ENCODE measurements at regions not wholly inside any gene's neighbourhood (a gene's known extent, or its start where the extent isn't known, plus 50 kb on each side); places are given as distances from the start of the nearest gene placed in this dataset.
"Not testable (repeated sequence)": the region's sequence is repeated elsewhere in the genome, so short reads cannot be mapped to it uniquely, and the experiment has no call there.

DNA sequence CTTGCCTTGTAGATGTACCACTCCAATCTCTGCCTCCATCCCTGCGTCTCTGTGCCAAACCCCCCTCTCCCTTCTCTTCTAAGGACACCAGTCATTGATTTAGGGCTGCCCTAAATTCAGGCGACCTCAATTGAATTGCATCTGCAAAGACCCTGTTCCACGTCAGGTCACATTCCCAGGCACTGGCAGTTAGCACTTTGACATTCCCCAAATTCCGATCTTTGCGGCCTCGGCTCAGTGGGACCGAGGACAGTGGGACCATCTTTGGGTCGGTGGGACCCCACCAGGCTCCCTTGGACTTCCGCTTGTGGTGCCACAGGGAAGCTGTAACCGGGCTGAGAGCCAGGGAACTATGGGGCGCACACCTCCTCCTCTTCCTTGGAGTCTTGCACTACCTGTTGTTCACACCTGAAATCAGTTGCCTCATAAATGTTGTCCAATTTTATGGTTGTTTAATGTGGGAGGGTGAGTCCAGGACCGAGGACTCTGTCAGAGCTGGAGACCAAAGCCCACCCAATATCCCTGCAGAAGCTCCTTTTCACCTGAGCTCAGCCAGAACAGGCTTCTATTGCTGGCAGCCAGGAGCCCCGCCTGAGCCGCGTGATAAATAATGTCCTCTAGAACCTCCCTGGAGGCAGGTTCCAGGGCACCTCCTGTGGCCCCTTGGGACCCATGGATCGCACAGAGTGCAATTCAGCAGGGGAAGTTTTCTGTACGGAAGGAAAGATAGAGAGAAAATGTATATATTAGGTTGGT, 271.6 kb downstream of the EIPR1 start:
- H3K27me3 ChIP-seq (ENCODE audit: control insufficient read depth in 1 of 2, insufficient read depth in 2 of 2, low read length in 2 of 2), result no peaks in the 10 kb centered on the region
- peaks cover 8% of the 10 kb centered on the region for H3K4me1 ChIP-seq (ENCODE audit: insufficient read depth, low read length)
- no peak overlapping the region for H3K27ac ChIP-seq (ENCODE audit: low read depth, low read length)
- no peaks in the 10 kb centered on the region for H3K36me3 ChIP-seq (ENCODE audit: insufficient read depth, low read length)
- no peaks in the 10 kb centered on the region for H3K9me3 ChIP-seq (ENCODE audit: low read length)
- no peak overlapping the region for H3K9ac ChIP-seq (ENCODE audit: low read length)
- H3K4me3 ChIP-seq (ENCODE audit: low read depth in 1 of 2, low read length in 2 of 2), result no peak overlapping the region

DNA sequence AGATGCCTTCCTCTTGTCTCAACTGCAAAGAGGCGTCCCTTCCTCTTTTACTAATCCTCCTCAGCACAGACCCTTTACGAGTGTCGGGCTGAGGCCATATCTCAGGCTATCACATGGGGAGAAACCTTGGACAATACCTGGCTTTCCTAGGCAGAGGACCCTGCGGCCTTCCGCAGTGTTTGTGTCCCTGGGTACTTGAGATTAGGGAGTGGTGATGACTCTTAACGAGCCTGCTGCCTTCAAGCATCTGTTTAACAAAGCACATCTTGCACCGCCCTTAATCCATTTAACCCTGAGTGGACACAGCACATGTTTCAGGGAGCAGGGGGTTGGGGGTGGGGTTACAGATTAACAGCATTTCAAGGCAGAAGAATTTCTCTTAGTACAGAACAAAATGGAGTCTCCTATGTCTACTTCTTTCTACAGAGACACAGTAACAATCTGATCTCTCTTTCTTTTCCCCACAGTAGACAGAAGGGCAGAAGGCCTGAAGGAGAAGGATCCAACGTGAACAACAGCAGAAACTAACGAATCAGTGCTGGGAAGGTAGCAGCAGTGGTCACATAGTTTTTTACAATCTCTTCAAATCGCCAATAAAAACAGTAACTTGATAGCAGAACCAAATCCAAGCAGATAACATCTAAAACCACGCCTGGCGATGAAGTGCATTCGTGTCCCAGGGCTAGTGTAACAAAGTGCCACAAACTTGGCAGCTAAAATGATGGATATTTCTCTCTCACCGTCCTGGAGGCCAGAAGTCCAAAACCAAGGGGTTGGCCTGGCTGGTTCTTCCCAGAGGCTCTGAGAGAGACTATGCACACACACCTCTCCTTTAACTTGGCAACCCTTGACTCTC, 272.4 kb downstream of the EIPR1 start:
- H3K9ac ChIP-seq (ENCODE audit: low read length); H3K36me3 ChIP-seq (ENCODE audit: insufficient read depth, low read length); H3K27ac ChIP-seq (ENCODE audit: low read depth, low read length); H3K27me3 ChIP-seq (ENCODE audit: control insufficient read depth in 1 of 2, insufficient read depth in 2 of 2, low read length in 2 of 2); H3K4me3 ChIP-seq (ENCODE audit: low read depth in 1 of 2, low read length in 2 of 2); H3K9me3 ChIP-seq (ENCODE audit: low read length): not testable (repeated sequence)
- peaks cover 11% of the 10 kb centered on the region for H3K4me1 ChIP-seq (ENCODE audit: insufficient read depth, low read length)

DNA sequence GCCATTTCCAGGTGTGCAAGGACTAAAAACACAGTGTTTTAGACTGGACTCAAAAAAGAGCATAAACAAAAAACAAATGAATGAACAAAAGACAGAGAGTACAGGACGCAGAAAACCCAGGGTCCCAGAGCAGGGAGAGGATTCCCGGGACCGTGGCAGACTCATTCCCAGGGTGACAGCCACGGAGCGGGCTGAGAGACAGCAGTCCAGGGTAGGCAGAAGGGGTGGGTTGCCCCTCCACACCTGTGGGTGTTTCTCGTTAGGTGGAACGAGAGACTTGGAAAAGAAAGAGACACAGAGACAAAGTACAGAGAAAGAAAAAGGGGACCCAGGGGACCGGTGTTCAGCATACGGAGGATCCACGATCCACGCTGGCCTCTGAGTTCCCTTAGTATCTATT, 273.4 kb downstream of the EIPR1 start:
- Histone ChIP-seq H3K36me3 (ENCODE audit: insufficient read depth, low read length) (no peaks in the 10 kb centered on the region), H3K9ac (ENCODE audit: low read length) (no peak overlapping the region), H3K27me3 (ENCODE audit: control insufficient read depth in 1 of 2, insufficient read depth in 2 of 2, low read length in 2 of 2) (no peaks in the 10 kb centered on the region), H3K4me1 (ENCODE audit: insufficient read depth, low read length) (peaks cover 11% of the 10 kb centered on the region), H3K27ac (ENCODE audit: low read depth, low read length) (no peak overlapping the region), H3K9me3 (ENCODE audit: low read length) (no peaks in the 10 kb centered on the region), H3K4me3 (ENCODE audit: low read depth in 1 of 2, low read length in 2 of 2) (no peak overlapping the region)

DNA sequence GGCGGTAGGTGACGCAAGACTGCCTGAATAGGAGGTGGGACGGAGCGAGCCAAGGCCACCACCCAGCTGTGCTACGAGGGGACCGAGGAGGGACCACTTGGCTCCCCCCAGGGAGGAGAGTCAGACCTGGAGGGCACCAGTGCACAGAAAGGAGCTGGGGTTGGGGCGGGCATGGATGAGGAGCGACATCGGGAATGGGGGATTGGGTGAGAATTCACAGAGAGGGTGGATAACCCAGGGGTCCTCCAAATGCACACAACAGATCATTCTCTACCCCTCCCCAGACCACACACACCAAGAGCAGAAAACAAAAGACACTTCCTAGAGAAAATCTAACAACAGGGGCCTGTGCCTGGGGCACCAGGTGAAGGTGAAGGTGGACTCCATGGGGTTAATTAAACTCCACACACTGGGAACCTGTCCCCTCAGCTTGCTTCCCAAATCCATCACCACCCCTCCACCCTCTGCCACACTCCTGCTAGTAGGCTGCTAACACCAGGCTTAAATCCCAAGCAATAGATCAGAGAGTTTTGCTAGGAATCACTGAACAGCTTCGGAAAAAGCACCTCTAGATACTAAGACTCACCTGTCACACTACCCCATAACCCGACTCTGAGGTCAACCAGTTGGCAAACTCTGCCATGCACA, 274.6 kb downstream of the EIPR1 start:
- peaks cover 0 to 4% of the 10 kb centered on the region in 2 donors for H3K27me3 ChIP-seq (ENCODE audit: control insufficient read depth in 1 of 2, insufficient read depth in 2 of 2, low read length in 2 of 2)
- H3K27ac ChIP-seq (ENCODE audit: low read depth, low read length), result no peak overlapping the region
- H3K4me3 ChIP-seq (ENCODE audit: low read depth in 1 of 2, low read length in 2 of 2), result no peak overlapping the region
- no peaks in the 10 kb centered on the region for H3K36me3 ChIP-seq (ENCODE audit: insufficient read depth, low read length)
- H3K9ac ChIP-seq (ENCODE audit: low read length), result no peak overlapping the region
- H3K4me1 ChIP-seq (ENCODE audit: insufficient read depth, low read length), result peaks cover 11% of the 10 kb centered on the region
- H3K9me3 ChIP-seq (ENCODE audit: low read length), result no peaks in the 10 kb centered on the region

DNA sequence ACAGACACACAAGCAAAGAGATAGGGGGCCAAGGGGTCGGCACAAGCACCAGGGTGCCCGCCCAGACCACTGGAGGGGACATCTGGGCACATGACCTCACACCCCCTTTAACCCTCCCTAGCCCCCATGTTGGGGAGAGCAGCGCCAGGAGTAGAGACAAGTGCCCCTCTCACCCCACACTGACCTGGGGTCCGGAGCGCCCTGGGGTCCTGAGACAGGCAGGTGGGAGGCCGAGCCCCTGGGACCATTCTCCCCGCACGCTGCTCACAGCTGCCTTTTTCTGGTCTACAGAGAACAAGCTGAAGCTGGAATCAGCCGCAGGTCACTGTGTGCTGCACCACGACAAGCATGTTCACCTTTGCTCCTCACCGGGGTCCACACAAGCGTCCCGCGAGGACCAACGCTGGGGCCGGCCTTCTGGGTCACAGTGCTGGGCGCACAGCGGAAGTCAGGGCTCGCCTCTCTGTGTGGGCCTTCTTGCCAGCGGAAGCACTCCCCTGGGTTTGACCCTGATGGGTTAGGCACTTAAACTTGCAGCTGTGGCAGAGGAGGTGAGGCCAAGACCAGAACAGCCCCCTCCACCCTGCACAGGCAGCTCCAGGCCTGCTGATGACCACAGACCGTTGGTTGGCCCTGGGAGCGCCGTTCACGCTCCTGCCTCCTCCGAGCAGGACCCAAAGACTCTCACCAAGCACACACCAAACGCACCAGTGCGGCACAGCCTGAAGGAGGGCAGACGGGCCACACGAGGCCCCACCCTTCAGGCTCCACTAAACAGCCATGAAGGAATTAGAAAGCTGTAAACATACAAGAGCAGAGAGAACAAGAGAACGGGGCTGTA, 275.3 kb downstream of the EIPR1 start:
- H3K27ac ChIP-seq (ENCODE audit: low read depth, low read length), result no peak overlapping the region
- H3K9ac ChIP-seq (ENCODE audit: low read length), result no peak overlapping the region
- H3K9me3 ChIP-seq (ENCODE audit: low read length), result no peaks in the 10 kb centered on the region
- peaks cover 0 to 7% of the 10 kb centered on the region in 2 donors for H3K27me3 ChIP-seq (ENCODE audit: control insufficient read depth in 1 of 2, insufficient read depth in 2 of 2, low read length in 2 of 2)
- H3K36me3 ChIP-seq (ENCODE audit: insufficient read depth, low read length), result no peaks in the 10 kb centered on the region
- H3K4me3 ChIP-seq (ENCODE audit: low read depth in 1 of 2, low read length in 2 of 2), result no peak overlapping the region
- H3K4me1 ChIP-seq (ENCODE audit: insufficient read depth, low read length), result peaks cover 11% of the 10 kb centered on the region

DNA sequence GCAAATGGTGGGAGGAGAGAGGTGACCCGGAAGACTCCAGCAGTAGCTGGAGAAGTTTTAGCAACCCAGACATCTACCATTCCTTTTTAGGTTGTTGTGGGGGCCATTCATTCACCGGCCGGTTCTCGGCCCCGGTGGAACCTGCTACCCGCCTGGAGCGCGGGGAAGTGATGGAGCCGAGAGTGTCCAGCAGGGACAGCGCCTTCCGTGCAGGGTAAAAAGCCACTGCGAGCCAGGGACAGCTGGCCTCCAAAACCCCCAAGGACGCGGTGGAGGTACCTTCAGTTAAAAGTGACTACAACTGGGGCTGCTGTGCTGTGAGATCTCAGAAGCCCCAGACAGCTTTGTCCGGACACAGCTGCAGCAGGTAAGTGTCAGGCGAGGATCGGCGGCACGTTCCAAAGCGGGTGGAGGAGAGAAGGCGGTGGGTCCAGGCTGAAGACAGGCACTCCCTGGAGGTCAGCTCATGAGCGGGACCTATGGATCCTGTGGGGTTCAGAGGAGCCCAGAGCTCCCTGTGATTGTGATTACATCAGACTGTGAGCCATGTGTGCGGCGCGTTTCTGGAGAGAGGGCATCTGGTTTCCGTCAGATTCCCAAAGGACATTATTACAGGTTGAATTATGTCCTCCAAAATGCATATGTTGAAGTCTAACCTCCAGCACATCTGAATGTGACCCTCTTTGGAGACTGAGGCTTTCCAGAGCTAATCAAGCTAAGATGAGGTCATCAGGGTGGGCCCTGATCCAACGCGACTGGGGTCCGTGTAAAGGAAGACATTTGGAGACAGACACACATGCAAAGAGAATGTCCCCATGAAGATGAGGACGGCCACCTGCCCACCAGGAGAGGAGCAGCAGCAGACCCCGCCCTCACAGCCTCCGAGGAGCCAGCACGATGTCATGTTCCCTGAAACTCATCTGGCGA, 276.3 kb downstream of the EIPR1 start:
- H3K27me3 ChIP-seq (ENCODE audit: control insufficient read depth in 1 of 2, insufficient read depth in 2 of 2, low read length in 2 of 2), result peaks cover 0 to 7% of the 10 kb centered on the region in 2 donors
- H3K27ac ChIP-seq (ENCODE audit: low read depth, low read length), result no peak overlapping the region
- no peak overlapping the region for H3K4me3 ChIP-seq (ENCODE audit: low read depth in 1 of 2, low read length in 2 of 2)
- H3K9me3 ChIP-seq (ENCODE audit: low read length), result no peaks in the 10 kb centered on the region
- no peaks in the 10 kb centered on the region for H3K36me3 ChIP-seq (ENCODE audit: insufficient read depth, low read length)
- H3K4me1 ChIP-seq (ENCODE audit: insufficient read depth, low read length), result peaks cover 11% of the 10 kb centered on the region
- H3K9ac ChIP-seq (ENCODE audit: low read length), result no peak overlapping the region

DNA sequence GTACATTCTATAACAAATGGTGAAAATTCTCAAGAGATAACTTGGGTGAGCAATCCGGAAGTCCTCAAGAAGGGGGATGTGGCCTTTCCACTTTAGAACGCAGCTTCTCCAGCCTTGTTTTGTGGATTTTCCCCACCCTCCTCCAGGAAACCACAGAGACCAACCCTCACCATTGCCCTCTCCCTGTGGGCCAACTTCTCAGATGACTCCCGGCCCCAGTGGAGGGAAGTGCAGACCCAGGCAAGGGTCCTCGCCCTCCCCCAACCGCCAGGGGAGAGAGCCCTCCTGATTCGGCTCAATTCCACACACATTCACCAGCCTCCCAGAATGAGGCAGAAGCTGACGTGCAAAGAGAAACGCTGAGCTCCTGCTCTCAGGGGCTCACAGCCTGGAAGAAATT, 277.2 kb downstream of the EIPR1 start:
- H3K27ac ChIP-seq (ENCODE audit: low read depth, low read length), result no peak overlapping the region
- no peaks in the 10 kb centered on the region for H3K36me3 ChIP-seq (ENCODE audit: insufficient read depth, low read length)
- peaks cover 0 to 7% of the 10 kb centered on the region in 2 donors for H3K27me3 ChIP-seq (ENCODE audit: control insufficient read depth in 1 of 2, insufficient read depth in 2 of 2, low read length in 2 of 2)
- no peak overlapping the region for H3K9ac ChIP-seq (ENCODE audit: low read length)
- H3K4me1 ChIP-seq (ENCODE audit: insufficient read depth, low read length), result peaks cover 11% of the 10 kb centered on the region
- no peak overlapping the region for H3K4me3 ChIP-seq (ENCODE audit: low read depth in 1 of 2, low read length in 2 of 2)
- H3K9me3 ChIP-seq (ENCODE audit: low read length), result no peaks in the 10 kb centered on the region

DNA sequence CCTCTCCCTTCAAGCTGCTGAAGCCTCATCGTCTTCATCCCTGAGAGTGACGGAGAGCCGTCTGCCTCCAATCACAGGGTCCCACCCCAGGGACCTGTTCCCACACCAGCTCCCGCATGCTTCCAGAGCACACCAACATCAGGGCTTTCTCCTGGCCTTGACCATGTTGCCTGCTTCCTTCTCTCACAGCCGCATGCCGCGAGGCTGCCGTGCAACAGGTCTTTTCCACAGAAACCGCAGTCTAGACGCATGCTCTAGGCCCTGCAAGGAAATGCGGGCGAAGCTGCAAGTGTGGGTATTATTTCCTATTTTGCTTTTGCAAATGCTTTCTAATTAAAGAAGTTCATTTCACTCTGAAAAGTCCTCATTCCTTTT, 277.8 kb downstream of the EIPR1 start:
- Histone ChIP-seq H3K4me1 (ENCODE audit: insufficient read depth, low read length) (peaks cover 11% of the 10 kb centered on the region), H3K27ac (ENCODE audit: low read depth, low read length) (no peak overlapping the region), H3K9me3 (ENCODE audit: low read length) (no peaks in the 10 kb centered on the region), H3K9ac (ENCODE audit: low read length) (no peak overlapping the region), H3K4me3 (ENCODE audit: low read depth in 1 of 2, low read length in 2 of 2) (no peak overlapping the region), H3K27me3 (ENCODE audit: control insufficient read depth in 1 of 2, insufficient read depth in 2 of 2, low read length in 2 of 2) (peaks cover 0 to 7% of the 10 kb centered on the region in 2 donors), H3K36me3 (ENCODE audit: insufficient read depth, low read length) (no peaks in the 10 kb centered on the region)

DNA sequence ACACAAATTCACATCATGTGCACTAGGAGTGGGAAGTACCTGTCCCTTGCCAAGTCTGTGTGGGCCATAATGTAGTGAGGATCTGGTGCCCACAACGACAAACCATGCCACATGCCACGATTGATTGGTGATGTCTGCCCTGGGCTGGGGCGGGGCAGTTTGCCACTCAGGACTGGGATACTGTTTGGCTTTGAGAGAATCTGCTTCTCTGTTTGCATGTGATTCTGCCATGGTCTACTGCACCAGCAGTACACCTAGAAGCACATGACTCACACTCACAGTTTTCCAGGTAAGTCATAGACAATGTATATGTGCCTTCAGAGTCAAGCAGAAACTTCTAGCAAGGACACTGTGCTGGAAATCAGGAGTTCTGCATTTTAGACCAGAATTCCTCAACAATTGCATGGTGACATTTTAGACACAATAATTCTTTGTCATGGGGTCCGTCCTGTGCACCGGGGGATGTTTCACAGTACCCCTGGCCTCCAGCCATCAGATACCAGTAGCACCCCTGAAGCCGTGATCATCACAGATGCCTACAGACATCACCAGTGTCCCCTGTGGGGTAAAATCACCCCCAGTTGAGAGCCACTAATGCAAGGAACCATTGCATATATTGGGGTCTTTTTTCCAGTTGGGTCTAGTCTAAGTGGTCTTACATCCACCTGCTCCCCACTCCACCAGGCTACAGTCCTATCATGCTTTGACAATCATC, 278.3 kb downstream of the EIPR1 start:
- Histone ChIP-seq H3K27ac (ENCODE audit: low read depth, low read length) (no peak overlapping the region), H3K9ac (ENCODE audit: low read length) (no peak overlapping the region), H3K36me3 (ENCODE audit: insufficient read depth, low read length) (no peaks in the 10 kb centered on the region), H3K4me3 (ENCODE audit: low read depth in 1 of 2, low read length in 2 of 2) (no peak overlapping the region), H3K9me3 (ENCODE audit: low read length) (no peaks in the 10 kb centered on the region), H3K4me1 (ENCODE audit: insufficient read depth, low read length) (peaks cover 11% of the 10 kb centered on the region), H3K27me3 (ENCODE audit: control insufficient read depth in 1 of 2, insufficient read depth in 2 of 2, low read length in 2 of 2) (peaks cover 0 to 7% of the 10 kb centered on the region in 2 donors)

DNA sequence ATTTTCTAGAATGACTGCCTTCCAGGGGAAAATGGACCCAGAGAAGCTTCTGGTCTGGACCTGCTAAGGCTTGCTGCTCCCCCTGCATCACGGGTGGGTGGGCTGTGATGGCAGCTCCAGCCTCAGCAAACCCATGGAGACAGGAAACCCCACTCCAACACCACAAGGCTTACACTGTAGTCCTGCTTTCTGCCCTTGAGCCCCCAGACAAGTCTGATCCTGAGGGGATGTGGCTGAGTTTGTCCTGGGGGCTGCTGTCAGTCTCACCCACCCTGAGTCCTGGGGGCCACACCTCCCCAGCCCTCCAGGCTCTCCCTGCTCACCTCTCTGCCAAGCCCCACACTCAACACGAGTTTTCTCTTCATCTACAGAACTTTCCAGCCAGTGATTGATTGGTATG, 279.4 kb downstream of the EIPR1 start:
- no peak overlapping the region for H3K4me3 ChIP-seq (ENCODE audit: low read depth in 1 of 2, low read length in 2 of 2)
- H3K27me3 ChIP-seq (ENCODE audit: control insufficient read depth in 1 of 2, insufficient read depth in 2 of 2, low read length in 2 of 2), result peaks cover 0 to 7% of the 10 kb centered on the region in 2 donors
- no peak overlapping the region for H3K9ac ChIP-seq (ENCODE audit: low read length)
- no peaks in the 10 kb centered on the region for H3K36me3 ChIP-seq (ENCODE audit: insufficient read depth, low read length)
- peaks cover 11% of the 10 kb centered on the region for H3K4me1 ChIP-seq (ENCODE audit: insufficient read depth, low read length)
- H3K9me3 ChIP-seq (ENCODE audit: low read length), result no peaks in the 10 kb centered on the region
- H3K27ac ChIP-seq (ENCODE audit: low read depth, low read length), result no peak overlapping the region

Data from muscle layer of colon (tissue), 2 donors.